ENCODE measurements at regions not wholly inside any gene's neighbourhood (a gene's known extent, or its start where the extent isn't known, plus 50 kb on each side); places are given as distances from the start of the nearest gene placed in this dataset.

GRCh38 chr2:129728035-129728972, 251.2 kb upstream of the RAB6C start:
- no peak for DNase-seq

- no peak for DNase-seq
These were observed 250.5 kb upstream of the RAB6C start for GRCh38 chr2:129729011-129729410.

DNA sequence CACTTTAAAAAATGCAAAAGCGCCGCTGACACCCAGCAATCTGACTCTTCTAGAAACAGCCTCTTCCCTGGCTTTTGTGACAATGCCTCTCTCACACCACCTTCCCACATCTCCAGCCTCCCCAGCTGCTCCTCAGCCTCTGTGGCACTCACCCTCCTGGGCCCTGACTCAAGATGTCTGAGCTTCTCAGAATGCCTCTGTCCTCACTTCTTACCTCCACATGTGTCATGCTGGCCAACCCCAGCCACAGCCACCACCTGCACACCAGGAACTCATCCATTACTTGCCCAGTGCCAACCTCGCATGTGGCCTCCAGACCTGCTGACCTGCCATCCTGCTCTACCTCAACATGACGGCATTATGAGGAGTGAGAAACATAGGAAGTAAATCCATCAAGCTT, 249.8 kb upstream of the RAB6C start:
- DNase-seq, result no peak

DNA sequence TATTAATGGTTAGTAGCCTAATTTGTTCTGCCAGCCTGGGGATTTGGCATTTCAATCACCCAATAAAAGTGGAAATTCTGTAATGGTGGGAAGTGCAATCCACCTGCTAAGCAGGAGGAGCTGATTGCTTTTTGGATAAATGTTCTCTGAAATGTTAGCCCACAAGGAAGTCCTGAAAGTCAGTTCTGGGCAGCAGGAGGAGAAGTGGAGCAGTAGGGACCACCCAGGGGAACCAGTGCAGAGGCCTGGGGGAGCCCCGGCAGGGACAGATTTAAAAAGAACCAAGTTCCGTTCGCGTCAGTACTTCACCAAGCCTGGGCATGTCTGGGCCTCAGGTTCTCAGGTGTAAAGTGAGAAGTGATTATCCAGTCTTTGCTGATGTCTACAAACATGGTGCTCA, 248.5 kb upstream of the RAB6C start:
- DNase-seq, result no peak

DNA sequence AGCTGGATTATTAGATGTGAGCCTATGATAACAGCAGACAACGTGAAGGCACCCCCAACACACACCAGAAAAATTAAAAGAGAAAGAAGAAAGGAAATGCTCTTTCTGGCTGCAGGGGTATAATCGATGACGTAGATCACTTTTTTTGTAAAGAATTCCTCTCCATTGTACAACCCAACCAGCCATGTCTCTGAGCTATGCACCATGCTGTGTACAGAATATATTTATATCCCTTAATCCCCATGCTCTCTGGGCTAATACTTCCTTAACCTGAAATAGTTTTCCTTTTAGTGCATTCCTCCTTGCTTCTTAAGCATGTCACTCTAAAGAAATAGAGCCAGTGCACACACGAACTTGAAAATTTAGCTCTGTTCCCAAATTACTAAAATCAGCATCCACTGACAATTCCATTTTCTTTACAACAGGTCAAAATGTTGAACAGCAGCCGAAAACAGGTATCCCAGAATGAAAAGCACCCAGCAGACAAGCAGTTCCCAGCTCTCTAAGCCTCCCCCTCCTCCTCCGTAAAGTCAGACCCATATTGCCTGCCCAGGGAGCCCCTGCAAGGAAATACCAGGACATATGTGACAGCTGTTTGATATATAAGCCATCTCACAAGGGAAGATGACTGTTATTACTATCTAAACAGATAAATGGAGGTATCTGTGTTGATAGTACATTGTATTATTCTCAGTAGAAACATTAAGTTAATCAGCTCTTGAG, 247.4 kb upstream of the RAB6C start:
- DNase-seq, result no peak

DNA sequence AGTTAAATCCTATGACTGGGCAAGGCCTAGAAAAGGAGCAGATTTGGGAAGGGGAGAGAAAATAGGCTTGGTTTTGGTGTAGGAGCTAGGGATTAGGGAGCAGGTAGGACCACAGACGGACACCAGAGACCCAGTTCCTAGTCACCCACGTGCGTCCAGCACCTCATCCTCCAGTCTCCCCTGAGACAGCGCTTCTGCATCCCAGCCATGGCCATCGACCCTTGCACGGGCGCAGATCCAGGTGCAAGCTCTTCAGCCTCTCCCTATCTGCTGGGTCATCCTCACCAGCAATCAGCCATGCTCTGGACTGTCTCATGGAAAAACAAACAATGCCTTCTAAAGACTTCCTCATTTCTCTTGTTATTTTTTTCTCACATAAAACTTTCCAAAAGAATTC, 246.8 kb upstream of the RAB6C start:
- no peak for DNase-seq

DNA sequence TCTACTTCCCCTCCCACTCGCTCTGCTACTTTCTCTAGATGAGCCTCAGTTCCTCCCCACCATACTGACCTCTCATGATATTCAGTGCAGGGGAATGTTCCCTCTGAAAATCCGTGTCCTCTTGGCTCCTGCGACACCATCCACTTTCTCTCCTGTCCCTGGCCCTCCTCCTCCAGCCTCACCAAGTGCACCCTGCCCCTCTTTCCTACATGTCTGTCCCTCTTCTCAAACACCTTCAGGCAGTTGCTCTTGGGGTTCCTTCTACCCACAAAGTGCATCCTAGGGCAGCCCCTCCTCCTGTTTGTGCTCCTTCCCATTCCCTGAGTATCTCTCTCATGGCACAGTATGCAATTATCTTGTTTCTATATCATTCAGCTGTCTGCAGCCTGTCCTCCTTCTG, 246.4 kb upstream of the RAB6C start:
- no peak for DNase-seq

GRCh38 chr2:129733579-129733978, 245.9 kb upstream of the RAB6C start:
- no peak for DNase-seq

DNA sequence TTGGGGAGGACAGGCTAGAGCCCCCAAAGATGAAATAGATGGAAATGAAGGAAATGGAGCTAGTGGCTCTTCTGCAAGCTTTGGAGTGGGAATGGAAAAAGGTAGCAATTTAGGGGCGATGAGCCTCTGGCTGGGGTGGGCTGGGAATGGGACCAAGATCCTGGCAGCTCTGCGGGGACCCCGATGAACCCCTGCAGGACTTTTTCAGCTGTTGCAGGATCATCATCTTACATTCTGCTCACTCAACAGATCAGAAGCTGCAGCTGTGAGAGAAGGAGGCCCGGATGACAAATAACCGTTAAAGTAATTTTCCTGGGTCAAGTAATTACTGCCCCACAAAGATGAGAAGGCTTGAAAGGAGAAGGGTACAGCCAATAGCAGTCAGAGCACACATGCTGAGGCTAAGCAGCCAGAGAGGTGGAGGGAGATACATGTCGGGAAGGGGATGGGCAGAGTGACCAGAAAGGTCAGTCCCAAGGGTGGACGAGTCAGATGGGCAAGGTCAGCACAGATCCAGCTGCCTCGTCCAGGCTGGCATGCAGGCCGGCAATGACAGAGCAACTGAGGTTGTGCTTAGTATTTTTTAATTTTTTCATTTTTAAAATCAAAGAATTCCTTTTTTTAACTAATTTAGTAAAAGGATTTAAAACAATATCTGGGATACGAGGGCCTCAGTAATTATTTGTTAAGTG, 245.0 kb upstream of the RAB6C start:
- no peak for DNase-seq

- no peak for DNase-seq
These were observed 243.9 kb upstream of the RAB6C start for GRCh38 chr2:129735576-129735975.

- no peak for DNase-seq
These were observed 241.6 kb upstream of the RAB6C start for GRCh38 chr2:129737660-129738527.

DNA sequence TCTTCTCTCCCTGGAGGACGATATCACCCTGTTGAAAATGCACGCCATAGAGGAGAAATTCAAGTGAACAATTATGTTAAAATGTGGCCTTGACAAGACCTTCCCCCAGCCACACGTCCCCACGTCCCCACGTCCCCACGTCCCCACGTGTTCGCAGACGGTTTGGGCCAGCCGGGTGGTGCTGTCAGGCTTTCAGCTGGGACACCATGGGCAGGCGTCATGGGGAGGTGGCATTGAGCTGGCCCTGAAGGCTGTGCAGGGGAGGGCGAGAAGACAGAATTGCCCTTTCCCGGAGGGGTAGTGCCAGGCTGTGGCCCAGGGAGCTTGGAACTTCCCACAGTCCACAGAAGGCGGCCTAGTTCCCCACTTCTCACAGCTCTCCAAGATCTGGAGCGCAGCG, 240.7 kb upstream of the RAB6C start:
- no peak for DNase-seq

- no peak for DNase-seq
These were observed 239.0 kb upstream of the RAB6C start for GRCh38 chr2:129740504-129740903.

DNA sequence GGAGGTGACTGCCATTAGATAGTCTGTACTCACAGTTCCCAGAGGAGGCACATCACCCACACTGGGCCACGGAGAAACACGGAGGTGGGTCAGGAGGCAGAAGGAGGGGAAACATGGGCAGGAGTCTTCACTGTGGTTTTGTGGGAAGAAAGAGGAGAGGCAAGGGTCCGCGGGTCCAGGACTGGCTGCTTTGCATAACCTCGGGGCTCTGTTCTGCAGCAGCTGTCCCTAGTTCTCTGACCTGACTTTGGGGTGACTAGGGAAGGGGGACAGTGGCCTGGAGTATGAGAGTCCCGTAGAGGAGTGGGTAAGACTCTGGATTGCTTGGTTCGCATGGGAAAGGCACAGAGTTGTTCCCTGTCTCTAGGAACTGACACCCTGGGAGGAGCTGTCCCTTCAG, 238.3 kb upstream of the RAB6C start:
- DNase-seq, result no peak

DNA sequence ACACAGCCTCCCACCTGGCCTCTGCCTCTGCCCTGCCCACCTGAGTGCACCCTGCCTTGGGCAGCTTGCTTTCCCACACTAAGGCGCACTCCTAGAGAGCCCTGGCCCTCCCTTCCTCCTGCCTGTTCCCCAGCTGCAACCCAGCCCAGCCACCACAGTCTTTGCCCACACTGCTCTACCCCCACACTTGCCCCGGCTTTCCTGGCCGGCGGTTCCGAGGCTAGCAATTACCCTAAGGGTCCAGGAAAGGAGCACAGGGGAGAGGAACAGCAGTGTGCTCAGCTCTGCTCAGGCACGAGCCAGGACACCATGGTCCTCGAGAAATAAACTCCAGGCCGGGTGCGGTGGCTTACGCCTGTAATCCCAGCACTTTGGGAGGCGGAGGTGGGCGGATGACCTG, 237.8 kb upstream of the RAB6C start:
- no peak for DNase-seq

- DNase-seq, result no peak
These were observed 236.9 kb upstream of the RAB6C start for GRCh38 chr2:129742415-129743180.

- DNase-seq, result no peak
These were observed 235.3 kb upstream of the RAB6C start for GRCh38 chr2:129744141-129744540.

- DNase-seq, result no peak
These were observed 234.8 kb upstream of the RAB6C start for GRCh38 chr2:129744649-129745048.

DNA sequence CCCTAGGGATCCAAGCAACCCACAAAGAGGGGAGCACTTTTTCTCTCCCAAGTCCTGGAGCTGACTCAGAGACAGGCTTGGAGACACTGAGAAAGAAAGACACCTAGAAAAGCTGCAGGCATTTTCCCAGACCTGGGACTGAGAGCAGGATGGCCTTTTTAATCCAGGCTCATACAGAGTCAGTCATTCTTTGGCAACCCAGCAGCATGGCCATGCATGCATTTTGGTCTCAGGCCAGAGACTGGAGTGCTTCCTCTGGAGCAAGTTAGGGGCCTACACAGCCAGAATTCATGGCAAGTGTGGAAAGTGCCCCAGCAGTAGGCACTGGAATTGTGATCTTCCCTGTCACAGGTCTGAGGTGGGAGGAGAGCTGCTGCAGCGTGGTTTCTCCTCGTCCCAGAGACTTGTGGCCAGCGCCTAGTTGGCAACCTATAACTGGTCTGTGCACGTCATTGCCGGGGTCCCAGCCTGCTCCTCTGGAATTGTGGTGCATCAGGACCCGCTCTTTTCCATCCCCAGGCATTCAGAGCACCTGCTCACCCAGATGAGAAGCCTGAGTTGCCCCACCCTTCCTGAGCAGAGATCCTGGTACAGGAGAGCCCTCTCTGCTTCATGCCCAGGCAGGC, 231.9 kb upstream of the RAB6C start:
- no peak for DNase-seq

GRCh38 chr2:129748250-129748649, 231.2 kb upstream of the RAB6C start:
- no peak for DNase-seq

DNA sequence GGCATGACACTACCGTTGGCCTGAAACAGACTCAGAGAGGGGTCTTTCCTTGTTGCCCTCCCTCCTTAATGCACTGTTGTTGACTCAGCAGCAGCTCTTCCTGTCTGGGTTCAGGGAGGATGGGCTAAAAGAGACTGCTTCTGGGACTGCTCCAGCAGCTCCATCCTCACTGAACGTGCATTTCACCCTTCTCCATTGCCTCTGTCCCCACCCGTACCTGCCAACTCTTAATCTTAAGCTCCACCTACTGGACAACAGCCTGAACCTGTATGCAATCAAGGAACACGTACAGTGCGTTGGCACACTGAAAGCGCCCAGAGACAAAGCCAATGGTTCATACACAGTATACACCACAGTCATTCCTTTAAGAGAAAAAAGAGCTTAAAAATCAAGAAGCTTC, 230.8 kb upstream of the RAB6C start:
- DNase-seq, result no peak
